Esophagus muscularis mucosa (tissue), 4 donors: ENCODE measurements at regions not wholly inside any gene's neighbourhood (a gene's known extent, or its start where the extent isn't known, plus 50 kb on each side); places are given as distances from the start of the nearest gene placed in this dataset.

Source experiments
- DNase-seq: peaks from one replicate; pipeline ENCODE4 v3.0.0-alpha.2; 2017; ENCODE audit errors: extremely low spot score
- H3K27ac ChIP-seq, 4 donors: fragments of 200-600 bp; sonication (generic); replicated peaks in 1 of 4; 1 replicate in 3 of 4; 2 replicates in 1 of 4; pipeline ENCODE4 v1.5.1; 2016 to 2019; ENCODE audit warnings: mild to moderate bottlenecking in 1 of 4
- H3K27me3 ChIP-seq, 4 donors: fragments of 200-600 bp; sonication (generic); one replicate each; pipeline versions ENCODE4 v1.5.1 to v1.6.0; 2016 to 2019
- H3K36me3 ChIP-seq, 4 donors: fragments of 200-600 bp; sonication (generic); one replicate each; pipeline ENCODE4 v1.5.1; 2016 to 2019
- H3K4me1 ChIP-seq, 4 donors: fragments of 200-600 bp; sonication (generic); one replicate each; pipeline ENCODE4 v1.5.1; 2016 to 2019
- H3K4me3 ChIP-seq, 4 donors: fragments of 200-600 bp; sonication (generic); 1 replicate in 2 of 4; 2 replicates in 2 of 4; pipeline ENCODE4 v1.5.1; 2016 to 2019; ENCODE audit warnings: mild to moderate bottlenecking in 4 of 4, moderate library complexity in 1 of 4
- H3K9me3 ChIP-seq, 4 donors: fragments of 200-600 bp; sonication (generic); 1 replicate in 3 of 4; 2 replicates in 1 of 4; pipeline ENCODE4 v1.5.1; 2016 to 2019
- CTCF ChIP-seq, 3 experiments: fragments of 200-600 bp in 2 of 3; fragments of 450-650 bp in 1 of 3; sonication (generic) in 2 of 3; IDR thresholded peaks; one replicate each; pipeline ENCODE4 v1.5.1; 2017 to 2019; ENCODE audit warnings: antibody characterized with exemption in 3 of 3, mild to moderate bottlenecking in 2 of 3, moderate library complexity in 1 of 3
- EP300 ChIP-seq: sonication (generic); formaldehyde crosslinking; IDR thresholded peaks from one replicate; pipeline ENCODE4 v1.6.1; 2017; ENCODE audit warnings: antibody characterized with exemption
- POLR2A ChIP-seq: fragments of 450-650 bp; IDR thresholded peaks from one replicate; pipeline ENCODE4 v1.6.1; 2017; ENCODE audit warnings: antibody characterized with exemption, moderate library complexity, mild to moderate bottlenecking, low read depth
- POLR2AphosphoS5 ChIP-seq, 2 donors: sonication (generic); formaldehyde crosslinking; IDR thresholded peaks; one replicate each; pipeline ENCODE4 v1.6.1; 2017; ENCODE audit warnings: antibody characterized with exemption in 2 of 2
- WGBS: methylation state at CpG from one replicate; pipeline ENCODE4 v1.1.5; 2018; 5-methylcytosine and 5-hydroxymethylcytosine counted together
- intact Hi-C: fragments of 100-400 bp; cut with DNase I; formaldehyde crosslinking; loops from one replicate; pipeline ENCODE4 v1.15.1; 2023

DNA sequence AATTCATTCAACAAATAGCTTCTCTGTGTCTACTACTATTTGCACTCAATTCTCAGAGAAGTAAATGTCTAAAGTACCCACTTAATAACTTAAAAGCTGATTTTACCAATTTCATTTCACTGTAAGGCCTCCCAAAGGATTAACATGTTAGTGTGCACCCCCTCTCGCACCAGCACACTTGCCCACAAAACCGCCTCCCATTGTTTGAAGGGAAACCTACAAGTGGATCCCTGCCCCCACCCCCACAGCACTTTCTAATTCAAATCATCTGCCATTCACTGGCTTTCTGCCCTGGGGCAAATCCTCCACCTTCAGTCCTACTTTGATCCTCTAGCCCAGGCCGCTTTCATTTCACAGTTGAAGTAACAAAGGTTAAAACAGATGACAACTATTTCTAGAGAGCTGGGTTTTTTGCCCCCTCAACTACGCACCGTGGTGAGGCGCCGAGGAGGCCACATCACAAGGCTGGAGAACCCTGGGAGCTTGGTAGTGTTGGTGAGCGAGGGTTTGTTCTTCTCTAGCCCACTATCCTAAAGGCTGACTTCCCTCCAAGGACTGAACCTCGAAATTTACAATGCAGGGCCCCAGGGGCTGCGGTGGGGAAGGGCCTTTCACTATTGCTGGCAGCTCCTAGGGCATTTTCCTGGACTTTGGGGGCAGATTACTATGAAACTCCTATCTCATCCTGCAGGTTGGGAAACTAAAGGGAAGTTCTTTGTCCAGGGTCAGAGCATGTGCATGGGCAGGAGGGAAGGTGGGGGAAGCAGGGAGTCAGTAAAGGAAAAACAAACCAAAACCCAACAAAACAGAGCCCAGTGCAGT lies 517.4 kb upstream of the ZMIZ1 start:
- Histone ChIP-seq H3K9me3 (no peaks in the 10 kb centered on the region), H3K27me3 (no peaks in the 10 kb centered on the region), H3K27ac (peak overlapping the region; percentile 74 to 83 (median 80)), H3K36me3 (no peaks in the 10 kb centered on the region), H3K4me3 (no peak overlapping the region), H3K4me1 (peaks cover 17 to 43% (median 34%) of the 10 kb centered on the region in 4 donors)
- DNase-seq = no peak
- no peak for TF ChIP-seq POLR2AphosphoS5 (IDR thresholded peaks at IDR 0.05)
- TF ChIP-seq POLR2A = no peak
- no peak for TF ChIP-seq CTCF (IDR thresholded peaks at IDR 0.05)
- TF ChIP-seq EP300 = no peak
- intact Hi-C loops = no loop called here
- 93% methylated on average over 10 of the region's 10 CpGs for WGBS

GRCh38 chr10:78552261-78552811 lies 516.4 kb upstream of the ZMIZ1 start:
- WGBS = 32% methylated on average over 6 of the region's 7 CpGs
- peak; percentile 94 for DNase-seq
- no peaks in the 10 kb centered on the region for H3K9me3 ChIP-seq
- H3K27me3 ChIP-seq = no peaks in the 10 kb centered on the region
- TF ChIP-seq EP300 (no peak), POLR2AphosphoS5 (IDR thresholded peaks at IDR 0.05) (peak; percentile 40 to 74)
- no peak overlapping the region for H3K4me3 ChIP-seq
- peak overlapping the region; percentile 74 to 83 (median 80) for H3K27ac ChIP-seq
- H3K36me3 ChIP-seq = no peaks in the 10 kb centered on the region
- peaks cover 17 to 43% (median 34%) of the 10 kb centered on the region in 4 donors for H3K4me1 ChIP-seq
- intact Hi-C loops = no loop called here

DNA sequence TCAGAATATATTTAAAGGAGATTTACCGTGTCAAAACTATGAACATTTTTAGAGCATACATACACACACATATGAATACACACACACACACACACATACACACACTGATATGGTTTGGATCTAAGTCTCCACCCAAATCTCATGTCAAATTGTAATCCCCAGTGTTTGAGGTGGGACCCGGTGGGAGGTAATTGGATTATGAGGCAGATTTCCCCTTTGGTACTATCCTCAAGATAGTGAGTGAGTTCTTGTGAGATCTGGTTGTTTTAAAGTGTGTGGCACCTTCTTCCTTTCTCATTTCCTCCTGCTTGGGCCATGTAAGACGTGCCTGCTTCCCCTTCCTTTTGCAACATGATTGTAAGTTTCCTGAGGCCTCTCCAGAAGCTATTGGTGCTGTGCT lies 515.0 kb upstream of the ZMIZ1 start:
- no peak for DNase-seq
- H3K27ac ChIP-seq = no peak overlapping the region
- 93% methylated on average over 3 of the region's 3 CpGs for WGBS
- H3K27me3 ChIP-seq = no peaks in the 10 kb centered on the region
- no peak for TF ChIP-seq CTCF (IDR thresholded peaks at IDR 0.05)
- no peak for TF ChIP-seq EP300
- no peak for TF ChIP-seq POLR2A
- H3K4me3 ChIP-seq = no peak overlapping the region
- no peaks in the 10 kb centered on the region for H3K9me3 ChIP-seq
- intact Hi-C loops = no loop called here
- no peaks in the 10 kb centered on the region for H3K36me3 ChIP-seq
- peaks cover 17 to 43% (median 34%) of the 10 kb centered on the region in 4 donors for H3K4me1 ChIP-seq

- 100% methylated on average over 2 of the region's 2 CpGs for WGBS
Measured at GRCh38 chr10:78555128-78555527, 513.6 kb upstream of the ZMIZ1 start.

More at GRCh38 chr10:78555128-78555527, 513.6 kb upstream of the ZMIZ1 start:
- Histone ChIP-seq H3K4me3 (no peak overlapping the region), H3K36me3 (no peaks in the 10 kb centered on the region), H3K27me3 (no peaks in the 10 kb centered on the region), H3K4me1 (peaks cover 17 to 45% (median 38%) of the 10 kb centered on the region in 4 donors), H3K9me3 (no peaks in the 10 kb centered on the region), H3K27ac (no peak overlapping the region)
- TF ChIP-seq CTCF (IDR thresholded peaks at IDR 0.05) = no peak
- TF ChIP-seq EP300 = no peak
- no peak for TF ChIP-seq POLR2A
- no peak for TF ChIP-seq POLR2AphosphoS5 (IDR thresholded peaks at IDR 0.05)
- intact Hi-C loops = no loop called here
- no peak for DNase-seq
